NCI-H1436 (cell line): ENCODE measurements at regions not wholly inside any gene's neighbourhood (a gene's known extent, or its start where the extent isn't known, plus 50 kb on each side); places are given as distances from the start of the nearest gene placed in this dataset.
"Not testable (repeated sequence)": the region's sequence is repeated elsewhere in the genome, so short reads cannot be mapped to it uniquely, and the experiment has no call there.

ENCODE experiments used
- DNase-seq: peaks from one replicate; lab custom pipeline; 2025; lab: John Stamatoyannopoulos, UW

- DNase-seq, result no peak
Observed at GRCh38 chr11:109680127-109680526, 258.1 kb downstream of the C11orf87 start.

- DNase-seq, result not testable (repeated sequence)
Observed at GRCh38 chr11:109682788-109683187, 260.8 kb downstream of the C11orf87 start.

- no peak for DNase-seq
Observed at GRCh38 chr11:109695696-109696095, 273.7 kb downstream of the C11orf87 start.

DNA sequence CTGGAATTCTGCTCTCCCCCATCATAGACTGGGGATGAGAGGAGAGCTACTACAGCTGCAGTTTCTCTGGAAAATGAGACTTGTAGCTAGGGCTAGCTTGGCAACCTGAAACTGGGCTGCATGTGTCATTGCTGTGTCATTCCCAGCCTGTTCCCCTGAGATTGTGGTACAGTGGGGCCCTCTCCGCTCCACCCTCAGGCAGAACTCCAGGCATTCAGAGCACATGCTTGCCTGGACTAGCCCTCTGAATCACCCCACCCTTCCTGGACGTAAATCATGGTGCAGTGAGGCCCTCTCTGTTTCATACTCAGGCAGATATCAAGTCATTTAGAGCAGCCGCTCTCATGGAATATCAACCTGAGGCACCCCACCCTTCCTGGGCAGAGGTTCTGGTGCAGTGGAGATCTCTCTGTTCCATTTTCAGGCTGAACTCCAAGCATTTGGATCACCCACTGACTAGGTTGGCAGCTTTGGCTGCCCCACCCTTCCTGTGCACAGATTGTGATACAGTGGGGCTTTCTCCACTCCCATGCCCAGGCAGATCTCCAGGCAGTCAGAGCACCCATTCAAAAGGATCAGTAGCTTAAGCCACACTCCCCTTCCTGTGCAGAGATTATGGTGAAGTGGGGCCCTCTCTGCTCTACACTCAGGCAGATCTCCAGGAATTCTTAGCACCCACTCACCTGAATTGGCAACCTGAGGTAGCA, 274.4 kb downstream of the C11orf87 start:
- no peak for DNase-seq

DNA sequence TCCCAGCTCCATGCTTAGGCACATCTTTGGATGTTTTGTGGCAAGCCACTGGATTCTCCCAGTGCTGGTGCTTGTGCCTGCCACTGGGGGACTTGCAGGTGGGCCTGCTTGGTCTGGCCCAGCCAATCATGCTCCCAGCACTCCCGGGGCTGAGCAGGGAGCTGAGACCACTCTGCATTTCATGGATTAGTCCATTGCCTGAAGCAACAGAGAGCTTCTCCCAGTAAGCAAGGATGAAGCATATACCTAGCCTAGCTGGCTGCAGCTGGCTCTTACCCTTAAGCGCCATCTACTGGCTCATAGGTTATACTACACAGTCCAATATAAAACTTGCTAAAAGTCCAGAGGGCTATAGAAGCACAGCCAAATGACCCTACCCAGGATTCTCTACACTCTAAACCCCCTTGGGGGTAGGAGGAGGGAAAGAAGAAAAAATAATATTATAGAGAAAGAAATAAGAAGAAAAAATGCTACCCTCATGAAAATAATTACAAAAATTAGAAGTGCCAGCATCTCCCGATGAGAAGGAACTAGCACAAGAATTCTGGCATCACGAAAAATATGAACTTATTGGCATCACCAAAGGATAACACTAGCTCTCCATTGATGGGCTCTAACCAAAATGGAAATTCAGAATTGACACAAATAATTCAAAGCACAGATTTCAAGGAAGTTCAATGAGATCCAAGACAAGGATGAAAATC, 275.3 kb downstream of the C11orf87 start:
- DNase-seq, result peak; percentile 3

DNA sequence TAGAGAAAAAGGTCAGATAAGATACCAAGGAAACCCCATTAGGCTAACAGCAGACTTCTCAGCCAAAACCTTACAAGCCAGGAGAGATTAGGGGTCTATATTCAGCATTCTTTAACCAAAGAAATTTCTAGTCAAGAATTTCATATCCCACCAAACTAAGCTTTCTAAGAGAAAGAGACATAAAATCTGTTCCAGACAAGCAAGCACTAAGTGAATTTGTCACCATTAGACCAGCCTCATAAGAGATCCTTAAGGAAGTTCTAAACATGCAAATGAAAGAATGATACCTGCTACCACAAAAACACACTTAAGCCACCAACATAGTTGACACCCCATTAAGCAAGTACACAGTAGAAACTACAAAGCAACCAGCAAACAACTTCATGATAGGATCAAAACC, 276.2 kb downstream of the C11orf87 start:
- no peak for DNase-seq

- DNase-seq, result peak; percentile 1
Observed at GRCh38 chr11:109704432-109704831, 282.4 kb downstream of the C11orf87 start.

GRCh38 chr11:109706945-109707344, 285.0 kb downstream of the C11orf87 start:
- DNase-seq, result no peak

- no peak for DNase-seq
Observed at GRCh38 chr11:109707411-109707810, 285.4 kb downstream of the C11orf87 start.

DNA sequence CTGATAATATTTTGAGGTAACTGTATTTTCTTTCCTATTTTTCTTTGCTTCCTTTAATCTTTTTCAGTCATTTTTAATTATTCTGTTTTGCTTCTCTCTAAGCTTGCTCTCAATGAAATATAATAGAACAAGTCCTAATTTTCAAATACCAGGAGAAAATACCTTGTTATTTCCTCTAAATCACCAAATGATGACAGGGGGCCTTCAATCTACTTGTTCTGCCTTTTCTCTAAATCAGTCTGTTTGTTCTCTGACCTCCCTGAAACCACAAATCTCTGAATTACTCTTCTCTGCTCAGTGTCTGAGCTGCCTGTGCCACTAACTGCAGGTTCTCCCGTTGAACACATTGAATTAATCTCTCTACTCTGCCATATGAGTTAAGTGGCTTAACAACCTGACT, 286.2 kb downstream of the C11orf87 start:
- no peak for DNase-seq

GRCh38 chr11:109714444-109714843, 292.5 kb downstream of the C11orf87 start:
- DNase-seq, result not testable (repeated sequence)

DNA sequence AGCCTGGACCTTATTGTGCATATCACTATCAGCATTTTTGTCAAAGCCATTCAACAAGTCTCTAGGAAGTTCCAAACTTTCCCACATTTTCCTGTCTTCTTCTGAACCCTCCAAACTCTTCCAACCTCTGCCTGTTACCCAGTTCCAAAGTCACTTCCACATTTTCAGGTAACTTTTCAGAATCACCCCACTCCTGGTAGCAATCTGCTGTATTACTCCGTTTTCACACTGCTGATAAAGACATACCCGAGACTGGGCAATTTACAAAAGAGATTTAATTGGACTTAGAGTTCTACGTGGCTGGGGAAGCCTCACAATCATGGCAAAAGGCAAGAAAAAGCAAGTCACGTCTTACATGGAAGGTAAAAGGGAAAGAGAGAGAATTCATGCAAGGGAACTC, 293.4 kb downstream of the C11orf87 start:
- not testable (repeated sequence) for DNase-seq

GRCh38 chr11:109726061-109726460, 304.1 kb downstream of the C11orf87 start:
- no peak for DNase-seq

- DNase-seq, result no peak
Observed at GRCh38 chr11:109728056-109728455, 306.1 kb downstream of the C11orf87 start.

DNA sequence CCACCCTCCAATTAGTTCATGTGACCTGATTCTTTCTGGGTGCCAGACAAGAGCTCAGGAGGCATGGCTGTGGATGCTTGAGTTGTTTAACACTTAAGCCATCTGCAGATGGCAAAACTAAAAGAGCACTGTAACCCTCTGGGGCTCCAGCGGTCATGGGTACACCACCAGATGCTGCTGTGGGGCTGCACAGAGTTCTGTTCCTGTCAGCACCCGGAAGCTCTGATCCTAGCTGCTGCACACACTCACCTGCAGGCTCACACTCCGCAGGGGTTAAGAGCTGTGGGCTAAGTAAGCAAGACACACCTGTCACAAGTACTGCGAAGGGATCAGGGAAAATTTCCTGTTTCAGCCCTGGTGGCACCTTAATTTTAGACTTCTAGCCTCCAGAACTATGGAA, 307.8 kb downstream of the C11orf87 start:
- DNase-seq, result no peak

- no peak for DNase-seq
Observed at GRCh38 chr11:109730669-109731068, 308.7 kb downstream of the C11orf87 start.

DNA sequence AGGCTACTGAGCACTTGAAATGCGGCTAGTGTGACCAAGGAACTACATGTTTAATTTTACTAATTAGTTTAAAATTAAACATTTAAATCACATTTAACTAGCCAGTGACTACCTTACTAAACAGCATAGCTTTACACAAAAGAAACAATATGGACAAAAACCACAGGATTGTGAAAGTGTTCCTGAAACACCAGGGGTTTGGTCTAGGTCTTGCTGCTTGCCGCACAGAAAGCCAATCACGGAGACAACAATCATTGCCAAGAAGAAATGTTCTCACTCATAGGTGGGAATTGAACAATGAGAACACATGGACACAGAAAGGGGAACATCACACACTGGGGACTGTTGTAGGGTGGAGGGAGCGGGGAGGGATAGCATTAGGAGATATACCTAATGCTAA, 309.5 kb downstream of the C11orf87 start:
- DNase-seq, result no peak

- no peak for DNase-seq
Observed at GRCh38 chr11:109733245-109733644, 311.3 kb downstream of the C11orf87 start.

DNA sequence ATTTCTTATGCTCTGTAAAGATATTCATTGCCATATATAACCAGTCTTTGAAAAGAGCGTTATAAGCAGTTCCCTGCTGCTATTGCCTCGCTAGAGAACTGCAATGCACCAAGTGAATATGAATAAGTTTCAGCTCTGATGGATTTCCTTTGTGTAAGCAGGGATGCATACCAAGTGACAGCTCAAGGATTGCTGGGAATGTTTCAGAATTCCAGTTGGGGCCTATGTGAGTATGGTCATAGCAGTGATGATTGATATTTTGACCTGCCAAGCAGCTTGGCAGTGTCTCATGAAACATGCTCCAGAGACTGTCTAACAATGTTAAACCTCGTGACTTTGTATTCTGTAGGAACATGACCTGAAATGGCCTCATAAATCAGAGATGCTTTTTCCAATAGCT, 312.6 kb downstream of the C11orf87 start:
- no peak for DNase-seq

GRCh38 chr11:109735128-109735527, 313.1 kb downstream of the C11orf87 start:
- DNase-seq, result no peak

DNA sequence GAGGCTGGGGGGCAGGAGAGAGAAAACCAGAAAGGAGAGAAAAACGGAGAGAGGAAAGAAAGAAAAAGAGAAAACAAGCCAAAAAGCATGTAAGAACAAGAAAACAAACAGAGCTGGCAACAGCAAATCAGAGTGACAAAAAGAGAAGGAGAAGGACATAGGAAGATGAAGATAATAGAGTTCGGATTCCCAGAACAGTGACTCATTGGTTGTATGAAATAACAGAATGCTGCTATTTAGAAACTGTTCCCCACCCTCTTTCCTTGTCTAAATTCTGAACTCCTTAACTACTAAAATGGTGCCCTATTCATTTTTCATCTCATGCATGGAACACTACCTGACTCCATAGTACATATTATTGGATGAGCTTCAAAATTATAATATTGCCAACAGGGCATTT, 317.4 kb downstream of the C11orf87 start:
- no peak for DNase-seq

- no peak for DNase-seq
Observed at GRCh38 chr11:109745996-109746625, 324.1 kb downstream of the C11orf87 start.

GRCh38 chr11:109747839-109748238, 325.8 kb downstream of the C11orf87 start:
- no peak for DNase-seq
